ENCODE measurements at regions not wholly inside any gene's neighbourhood (a gene's known extent, or its start where the extent isn't known, plus 50 kb on each side); places are given as distances from the start of the nearest gene placed in this dataset.
"Not testable (repeated sequence)": the region's sequence is repeated elsewhere in the genome, so short reads cannot be mapped to it uniquely, and the experiment has no call there.

DNA sequence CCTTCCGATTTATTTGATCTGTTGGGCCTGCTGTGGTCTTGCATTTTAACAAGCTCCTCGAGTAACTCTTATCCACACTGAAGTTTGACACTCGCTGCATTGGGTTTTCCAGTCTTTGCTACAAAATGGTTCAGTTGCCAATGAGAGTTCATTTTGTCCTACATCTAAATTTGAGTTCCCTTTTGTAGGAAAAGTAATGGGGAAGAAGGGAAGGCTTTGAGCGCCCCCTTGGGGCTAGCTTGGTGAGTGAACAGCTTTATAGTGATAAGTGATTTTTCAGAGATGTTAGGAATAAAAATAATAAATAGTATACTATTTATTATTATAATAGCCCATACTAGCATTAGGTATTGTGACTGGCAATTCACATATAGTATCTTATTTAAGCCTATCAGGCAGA, 89.9 kb upstream of the GNAQ start:
- peak; percentile 68 for DNase-seq

DNA sequence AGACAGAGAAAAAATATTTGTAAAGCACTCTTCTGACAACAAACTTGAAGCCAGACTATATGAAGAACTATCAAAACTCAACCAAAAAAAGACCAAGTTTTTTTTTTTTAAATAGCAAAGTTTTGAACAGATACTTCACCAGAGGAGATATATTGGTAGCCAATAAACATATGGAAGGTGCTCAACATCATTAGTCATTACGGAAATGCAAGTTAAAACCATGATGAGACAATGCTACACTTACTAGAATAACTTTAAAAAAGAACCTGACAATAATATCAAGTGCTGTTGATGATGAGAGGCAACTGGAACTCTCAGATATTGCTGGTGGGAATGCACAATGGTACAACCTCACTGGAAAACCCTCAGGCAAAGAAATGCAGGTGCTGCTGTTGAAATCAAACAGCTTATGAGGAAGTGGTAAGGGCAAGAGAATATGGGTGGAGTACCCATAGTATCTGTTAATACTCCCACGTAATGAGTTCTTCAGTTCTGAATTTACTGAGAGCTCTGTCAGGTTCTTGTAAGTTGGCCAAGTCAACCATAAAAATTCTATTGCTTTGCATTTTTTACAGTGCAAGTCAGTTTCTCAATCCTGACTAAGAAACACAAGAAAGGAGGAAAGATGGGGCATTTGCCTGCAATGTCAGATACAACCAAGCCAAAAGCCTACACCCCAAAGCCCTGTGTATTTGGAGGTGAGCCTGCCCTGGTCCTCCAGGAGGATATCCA, 87.3 kb upstream of the GNAQ start:
- DNase-seq, result no peak

DNA sequence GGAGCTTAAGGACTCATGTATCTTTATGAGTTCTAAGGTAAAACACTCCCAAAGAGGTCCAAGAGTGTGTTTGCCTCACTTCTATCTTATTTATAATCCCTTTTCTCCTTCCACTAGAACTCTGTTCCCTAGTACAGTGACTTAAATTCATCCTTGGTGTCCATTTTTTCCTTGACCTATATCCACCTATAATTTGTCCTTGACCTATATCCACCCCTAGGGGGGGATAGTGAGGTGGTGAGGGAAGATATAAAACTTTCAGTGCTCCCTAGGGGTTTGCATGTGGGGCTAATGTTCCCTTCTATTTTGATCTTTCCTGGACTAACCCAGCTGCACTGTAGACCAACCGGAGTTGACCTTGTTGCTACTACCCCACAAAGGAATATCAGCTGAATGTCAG, 83.5 kb upstream of the GNAQ start:
- DNase-seq, result no peak

DNA sequence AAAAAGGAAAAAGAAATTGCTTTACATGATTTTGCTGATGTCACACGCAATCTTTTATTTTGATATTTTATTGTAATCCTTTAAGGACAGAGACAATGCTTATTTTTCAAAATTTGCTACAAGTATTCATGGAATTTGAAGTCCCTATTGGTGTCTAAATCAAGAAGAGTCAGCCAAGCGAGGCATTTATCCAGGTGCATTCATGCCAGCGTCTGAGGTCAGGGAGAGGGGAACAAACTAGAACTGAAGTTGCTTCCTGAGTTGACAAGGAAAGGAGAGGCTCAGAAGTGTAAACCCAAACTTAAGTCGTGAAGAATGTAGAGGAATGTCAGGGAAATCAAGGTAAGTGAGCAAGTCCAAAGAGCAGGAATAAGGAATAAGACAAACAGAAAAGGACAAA, 83.0 kb upstream of the GNAQ start:
- no peak for DNase-seq

DNA sequence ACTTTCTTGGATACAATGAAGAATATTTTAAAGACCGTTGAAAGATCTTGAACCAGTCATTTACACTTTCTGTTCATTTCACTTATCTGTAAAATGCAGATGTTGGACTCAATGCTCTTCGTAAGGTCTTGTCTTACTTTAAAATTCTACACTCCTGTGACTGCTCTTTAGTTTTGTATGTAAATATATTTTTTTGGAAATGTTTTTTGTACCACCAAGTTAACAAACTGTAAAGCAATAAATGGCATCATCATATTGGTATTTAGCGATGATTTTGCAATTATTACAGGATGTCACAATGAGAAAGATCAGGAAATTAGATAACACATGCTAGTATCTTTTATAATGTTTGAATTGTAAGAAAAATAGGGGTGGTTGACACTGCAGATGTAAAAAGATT, 80.8 kb upstream of the GNAQ start:
- no peak for DNase-seq

DNA sequence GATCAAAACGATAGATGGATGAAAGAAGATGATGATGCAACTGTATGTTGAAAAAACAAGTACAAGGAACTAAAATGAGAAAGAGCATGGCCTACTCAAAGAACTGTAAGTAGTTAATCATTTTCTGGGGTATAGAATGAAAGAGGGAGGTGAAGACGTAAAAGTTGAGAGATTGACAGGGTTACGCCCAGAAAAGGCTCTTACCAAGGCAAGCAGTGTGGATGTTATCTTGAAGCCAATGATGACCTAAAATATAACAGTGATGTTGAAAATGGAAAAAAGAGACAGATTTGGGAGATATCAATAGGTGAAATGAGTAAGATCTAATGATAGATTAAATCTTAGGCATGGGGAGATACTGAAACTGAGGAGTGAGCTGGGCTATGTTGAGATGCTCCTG, 80.4 kb upstream of the GNAQ start:
- no peak for DNase-seq

DNA sequence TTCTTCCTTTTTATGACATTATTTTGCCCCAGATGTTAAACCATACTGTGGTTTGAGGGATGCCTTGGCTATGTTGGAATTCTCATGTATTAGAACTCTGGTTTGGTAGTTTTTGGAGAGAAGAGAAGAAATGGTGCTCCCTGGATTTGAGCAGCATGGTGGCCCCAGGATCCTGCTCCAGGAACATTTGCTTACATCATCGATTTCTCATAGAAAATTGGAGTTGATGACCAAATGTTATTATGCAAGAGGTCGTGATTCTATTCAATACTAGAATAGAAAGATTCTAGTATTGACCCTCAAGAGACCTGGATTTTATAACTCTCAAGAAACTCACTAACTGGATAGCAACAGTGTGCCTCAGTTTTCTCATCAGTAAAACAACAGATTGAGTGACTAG, 77.5 kb upstream of the GNAQ start:
- DNase-seq, result no peak

DNA sequence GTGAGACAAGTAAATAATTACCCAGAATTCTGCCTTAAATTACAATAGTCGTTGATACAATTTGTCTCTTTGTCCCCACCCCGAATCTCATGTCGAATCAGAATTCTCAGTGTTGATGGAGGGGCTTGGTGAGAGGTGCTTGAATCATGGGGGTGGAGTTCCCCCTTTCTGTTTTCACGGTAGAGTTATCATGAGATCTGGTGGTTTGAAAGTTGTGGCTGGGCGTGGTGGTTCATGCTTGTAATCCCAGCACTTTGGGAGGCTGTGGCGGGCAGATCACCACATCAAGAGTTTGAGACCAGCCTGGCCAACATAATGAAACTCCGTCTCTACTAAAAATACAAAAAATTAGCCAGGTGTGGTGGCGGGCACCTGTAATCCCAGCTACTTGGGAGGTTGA, 75.0 kb upstream of the GNAQ start:
- DNase-seq, result not testable (repeated sequence)

DNA sequence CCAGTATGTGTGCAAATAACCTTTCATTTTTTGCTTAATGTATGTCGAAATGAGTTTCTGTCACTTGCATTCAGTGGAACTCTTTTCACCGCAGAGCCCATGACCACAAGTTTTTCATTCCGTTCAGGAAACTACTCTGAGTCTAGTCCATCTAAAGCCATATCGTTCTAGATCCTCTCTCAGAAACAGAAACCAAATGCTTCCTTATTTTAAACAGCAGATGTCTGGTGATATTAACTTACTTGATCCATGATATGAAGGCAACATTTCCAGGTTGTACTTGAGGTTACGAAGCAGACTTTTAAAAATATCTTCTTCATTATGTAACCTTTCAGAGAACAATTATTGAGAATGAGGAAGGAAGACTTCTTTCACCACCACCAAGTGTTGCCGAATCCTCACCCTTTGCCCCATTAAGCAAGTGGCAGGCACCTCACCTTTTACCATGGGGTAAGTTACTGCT, 72.4 kb upstream of the GNAQ start:
- no peak for DNase-seq

DNA sequence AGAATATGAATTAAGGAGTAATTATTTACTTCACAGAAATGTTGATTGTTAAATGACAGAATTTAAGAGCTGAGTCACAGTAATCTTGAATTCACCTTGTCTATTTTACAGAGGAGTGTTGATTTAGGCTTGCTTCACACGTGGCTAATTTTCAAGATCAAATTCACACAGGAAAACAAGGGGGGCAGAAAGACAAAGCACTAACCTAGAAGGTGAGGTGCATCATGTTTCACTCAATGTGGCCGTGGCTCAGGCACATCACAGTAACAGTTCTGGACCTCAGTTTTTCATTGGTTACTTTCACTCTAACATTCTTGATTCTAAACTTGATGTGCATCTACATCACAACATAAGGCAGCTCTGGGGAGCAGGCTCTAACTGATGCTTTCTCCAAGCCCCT, 69.6 kb upstream of the GNAQ start:
- no peak for DNase-seq

DNA sequence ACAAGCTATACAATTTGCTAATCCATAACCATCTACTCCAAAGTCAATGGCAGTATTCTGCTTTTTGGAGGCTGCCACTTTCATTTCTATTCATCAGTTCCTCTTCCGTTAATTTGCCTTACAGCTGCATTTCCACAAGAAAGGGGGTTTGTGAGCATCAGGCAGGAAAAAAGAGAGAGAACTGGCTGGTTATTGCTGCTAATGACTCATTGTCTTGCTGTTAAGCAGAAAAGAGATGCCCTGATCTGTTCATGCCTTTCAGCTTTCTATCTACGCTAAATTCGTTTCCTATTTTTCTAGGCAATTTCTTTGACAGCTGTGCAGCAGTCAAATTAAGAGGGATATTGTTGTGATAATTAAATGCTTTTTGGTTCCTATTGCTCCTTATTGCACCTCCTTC, 65.9 kb upstream of the GNAQ start:
- DNase-seq, result no peak

DNA sequence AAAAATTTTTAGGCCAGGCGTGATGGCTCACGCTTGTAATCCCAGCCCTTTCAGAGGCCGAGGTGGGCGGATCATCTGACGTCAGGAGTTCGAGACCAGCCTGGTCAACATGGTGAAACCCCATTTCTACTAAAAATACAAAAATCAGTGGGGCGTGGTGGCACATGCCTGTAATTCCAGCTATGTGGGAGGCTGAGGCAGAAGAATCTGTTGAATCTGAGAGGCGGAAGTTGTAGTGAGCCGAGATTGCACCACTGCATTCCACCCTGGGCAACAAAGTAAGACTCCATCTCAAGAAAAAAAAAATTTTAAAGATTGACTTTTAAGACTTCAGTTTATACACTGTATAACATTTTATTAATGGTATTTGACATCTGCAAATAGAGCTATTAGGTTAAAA, 60.1 kb upstream of the GNAQ start:
- no peak for DNase-seq

DNA sequence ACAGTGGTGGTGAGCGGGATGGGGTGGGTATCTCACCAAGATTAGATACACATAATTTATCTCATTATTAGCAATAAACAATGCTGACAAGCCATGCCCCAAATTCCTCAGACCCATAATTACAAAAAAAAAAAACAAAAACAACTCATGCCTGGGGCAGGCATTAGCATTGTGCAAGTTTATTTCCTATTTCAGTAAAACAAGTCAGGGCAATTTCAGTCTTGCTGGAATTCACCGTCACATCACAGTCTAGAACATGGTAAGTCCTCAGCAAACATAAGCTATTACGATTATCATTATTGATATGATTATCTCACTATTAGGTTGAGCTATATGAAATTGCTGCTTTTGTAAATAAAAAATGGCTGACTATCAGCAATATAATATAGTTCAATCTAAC, 57.5 kb upstream of the GNAQ start:
- DNase-seq, result no peak

DNA sequence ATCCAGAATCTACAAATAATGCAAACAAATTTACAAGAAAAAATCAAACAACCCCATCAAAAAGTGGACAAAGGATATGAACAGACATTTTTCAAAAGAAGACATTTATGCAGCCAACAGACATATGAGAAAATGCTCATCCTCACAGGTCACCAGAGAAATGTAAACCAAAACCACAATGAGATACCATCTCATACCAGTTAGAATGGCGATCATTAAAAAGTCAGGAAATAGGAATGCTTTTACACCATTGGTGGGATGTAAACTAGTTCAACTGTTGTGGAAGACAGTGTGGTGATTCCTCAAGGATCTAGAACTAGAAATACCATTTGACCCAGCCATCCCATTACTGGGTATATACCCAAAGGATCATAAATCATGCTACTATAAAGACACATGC, 56.6 kb upstream of the GNAQ start:
- not testable (repeated sequence) for DNase-seq

Measured in right forelimb (tissue), 1 donor.